HL-60 (cell line): ENCODE measurements at regions not wholly inside any gene's neighbourhood (a gene's known extent, or its start where the extent isn't known, plus 50 kb on each side); places are given as distances from the start of the nearest gene placed in this dataset.

Experiments
- DNase-seq, 2 experiments: peaks; one replicate each; pipeline ENCODE4 v3.0.0-alpha.2; 2010 to 2020; ENCODE audit warnings: low read depth in 1 of 2, low spot score in 1 of 2
- H3K27ac ChIP-seq: fragments of 250-450 bp; sonication (Bioruptor Pico); replicated peaks from 2 replicates; pipeline ENCODE4 v1.5.1; 2020; ENCODE audit warnings: mild to moderate bottlenecking, moderate library complexity
- H3K27me3 ChIP-seq: fragments of 250-450 bp; sonication (Bioruptor Pico); 2 replicates; pipeline ENCODE4 v1.5.1; 2021; ENCODE audit warnings: mild to moderate bottlenecking, moderate library complexity; ENCODE audit not compliant: insufficient read depth, poor library complexity, severe bottlenecking
- H3K4me3 ChIP-seq: replicated peaks from 2 replicates; pipeline ENCODE4 v1.5.1; 2011; ENCODE audit warnings: mild to moderate bottlenecking, control low read depth, low read length; ENCODE audit not compliant: insufficient read depth
- CTCF ChIP-seq: IDR thresholded peaks from one replicate; pipeline ENCODE4 v1.5.1; 2011; ENCODE audit warnings: low read length, control low read depth, inconsistent platforms; ENCODE audit not compliant: insufficient read depth
- GABPA ChIP-seq: IDR thresholded peaks from 2 replicates; pipeline ENCODE4 v1.6.1; 2012; ENCODE audit warnings: low read depth
- POLR2AphosphoS5 ChIP-seq: IDR thresholded peaks from 2 replicates; pipeline ENCODE4 v1.6.1; 2012; ENCODE audit warnings: low read depth
- SPI1 ChIP-seq: IDR thresholded peaks from 2 replicates; pipeline ENCODE4 v1.6.1; 2012; ENCODE audit warnings: low read depth, mild to moderate bottlenecking, borderline replicate concordance
- TF ChIP-seq, protein P1 (sequence below): IDR thresholded peaks from 2 replicates; pipeline ENCODE4 v1.6.1; 2012; ENCODE audit warnings: low read depth; ENCODE audit not compliant: insufficient replicate concordance

DNA sequence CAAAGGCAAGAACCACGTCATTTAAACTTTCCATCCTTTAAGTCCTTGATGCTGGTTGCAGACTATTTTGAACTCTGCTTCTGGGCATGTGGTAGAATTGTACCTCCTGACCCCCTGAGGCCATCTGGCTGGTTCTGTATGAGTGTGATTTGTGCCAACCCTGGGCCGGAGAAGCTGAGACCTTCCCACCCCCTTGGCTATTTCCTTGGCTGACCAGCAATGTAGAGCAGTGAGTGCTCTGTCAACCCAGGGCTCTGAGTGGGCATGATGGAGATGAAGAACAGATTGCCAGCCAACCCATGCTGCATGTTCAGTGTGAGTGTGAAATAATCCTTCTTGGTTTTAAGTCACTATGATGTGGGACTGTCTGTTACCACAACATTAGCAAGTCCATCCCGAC is 82.1 kb upstream of the RASGRP1 start:
- Histone ChIP-seq H3K27me3 (no peaks in the 10 kb centered on the region), H3K27ac (no peak overlapping the region), H3K4me3 (no peak overlapping the region)
- TF ChIP-seq SPI1 (no peak), POLR2AphosphoS5 (no peak)
- DNase-seq: no peak

GRCh38 chr15:38647683-38648082 is 83.1 kb upstream of the RASGRP1 start:
- no peak overlapping the region for H3K4me3 ChIP-seq
- H3K27ac ChIP-seq: no peak overlapping the region
- no peak for DNase-seq
- no peak for TF ChIP-seq GABPA
- TF ChIP-seq CTCF: no peak
- no peaks in the 10 kb centered on the region for H3K27me3 ChIP-seq

DNA sequence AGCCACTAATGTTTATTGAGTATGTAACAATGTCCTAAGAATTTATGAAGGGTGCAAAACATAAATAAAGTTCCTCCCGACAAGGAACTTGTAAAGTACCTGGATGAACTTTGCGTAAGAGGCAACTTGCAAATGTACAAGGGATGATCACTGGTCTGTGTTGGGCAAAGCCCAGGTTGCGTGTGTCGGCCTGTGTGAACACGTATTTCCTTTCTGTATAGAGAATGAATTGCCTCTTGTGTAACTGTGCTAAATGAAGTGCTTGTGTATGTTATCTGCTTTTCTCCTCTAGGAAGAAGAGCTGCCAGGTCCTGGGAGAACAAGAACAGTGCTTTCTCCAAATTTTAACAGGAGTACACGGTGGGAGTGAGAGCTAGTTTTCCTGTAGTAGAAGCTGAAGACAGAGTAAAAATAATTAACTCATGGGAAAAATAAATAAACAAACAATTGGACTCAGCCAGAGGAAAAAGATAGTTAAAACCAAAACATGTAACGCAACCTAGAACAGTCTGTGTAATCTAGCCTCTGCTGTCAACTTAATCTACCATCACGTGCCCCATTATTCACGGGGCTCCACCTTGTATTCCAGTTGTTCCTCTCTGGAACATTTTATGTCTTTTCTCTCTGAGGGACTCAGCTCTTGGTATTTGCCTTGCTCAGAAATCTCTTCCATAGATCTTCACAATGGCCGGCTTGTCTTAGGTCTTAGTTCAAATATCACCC is 83.7 kb upstream of the RASGRP1 start:
- Histone ChIP-seq H3K4me3 (no peak overlapping the region), H3K27me3 (no peaks in the 10 kb centered on the region), H3K27ac (no peak overlapping the region)
- TF ChIP-seq SPI1: no peak
- no peak for TF ChIP-seq CTCF
- no peak for TF ChIP-seq GABPA
- TF ChIP-seq, protein P1, sequence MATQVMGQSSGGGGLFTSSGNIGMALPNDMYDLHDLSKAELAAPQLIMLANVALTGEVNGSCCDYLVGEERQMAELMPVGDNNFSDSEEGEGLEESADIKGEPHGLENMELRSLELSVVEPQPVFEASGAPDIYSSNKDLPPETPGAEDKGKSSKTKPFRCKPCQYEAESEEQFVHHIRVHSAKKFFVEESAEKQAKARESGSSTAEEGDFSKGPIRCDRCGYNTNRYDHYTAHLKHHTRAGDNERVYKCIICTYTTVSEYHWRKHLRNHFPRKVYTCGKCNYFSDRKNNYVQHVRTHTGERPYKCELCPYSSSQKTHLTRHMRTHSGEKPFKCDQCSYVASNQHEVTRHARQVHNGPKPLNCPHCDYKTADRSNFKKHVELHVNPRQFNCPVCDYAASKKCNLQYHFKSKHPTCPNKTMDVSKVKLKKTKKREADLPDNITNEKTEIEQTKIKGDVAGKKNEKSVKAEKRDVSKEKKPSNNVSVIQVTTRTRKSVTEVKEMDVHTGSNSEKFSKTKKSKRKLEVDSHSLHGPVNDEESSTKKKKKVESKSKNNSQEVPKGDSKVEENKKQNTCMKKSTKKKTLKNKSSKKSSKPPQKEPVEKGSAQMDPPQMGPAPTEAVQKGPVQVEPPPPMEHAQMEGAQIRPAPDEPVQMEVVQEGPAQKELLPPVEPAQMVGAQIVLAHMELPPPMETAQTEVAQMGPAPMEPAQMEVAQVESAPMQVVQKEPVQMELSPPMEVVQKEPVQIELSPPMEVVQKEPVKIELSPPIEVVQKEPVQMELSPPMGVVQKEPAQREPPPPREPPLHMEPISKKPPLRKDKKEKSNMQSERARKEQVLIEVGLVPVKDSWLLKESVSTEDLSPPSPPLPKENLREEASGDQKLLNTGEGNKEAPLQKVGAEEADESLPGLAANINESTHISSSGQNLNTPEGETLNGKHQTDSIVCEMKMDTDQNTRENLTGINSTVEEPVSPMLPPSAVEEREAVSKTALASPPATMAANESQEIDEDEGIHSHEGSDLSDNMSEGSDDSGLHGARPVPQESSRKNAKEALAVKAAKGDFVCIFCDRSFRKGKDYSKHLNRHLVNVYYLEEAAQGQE: no peak
- no peak for TF ChIP-seq POLR2AphosphoS5
- peak in 1 of 2 experiments; percentile 35 for DNase-seq

- TF ChIP-seq SPI1 (no peak), POLR2AphosphoS5 (no peak), GABPA (no peak), CTCF (no peak)
- TF ChIP-seq, protein P1: no peak
- no peak overlapping the region for H3K4me3 ChIP-seq
These were observed 85.8 kb upstream of the RASGRP1 start for GRCh38 chr15:38650384-38650783.

More at GRCh38 chr15:38650384-38650783, 85.8 kb upstream of the RASGRP1 start:
- Histone ChIP-seq H3K27ac (no peak overlapping the region; the same call in 1 of the 2 replicates), H3K27me3 (no peaks in the 10 kb centered on the region)
- no peak for DNase-seq
